Naive thymus-derived CD4-positive, alpha-beta T cell (primary cell): ENCODE measurements at regions not wholly inside any gene's neighbourhood (a gene's known extent, or its start where the extent isn't known, plus 50 kb on each side); places are given as distances from the start of the nearest gene placed in this dataset.
"Not testable (repeated sequence)": the region's sequence is repeated elsewhere in the genome, so short reads cannot be mapped to it uniquely, and the experiment has no call there.

Experiments used
- ATAC-seq: fragments of 150-1000 bp; cut with Tn5 transposase; 2 replicates; pipeline ENCODE4 v1.10.0; 2021; ENCODE audit warnings: mild to moderate bottlenecking, moderate library complexity
- CTCF ChIA-PET: fragments of 350-600 bp; sonication (Branson Sonifier 250); formaldehyde crosslinking; loops from one replicate; lab custom pipeline; 2021; ENCODE audit warnings: antibody characterized with exemption; lab: Charles Lee
- POLR2A ChIA-PET: fragments of 350-600 bp; sonication (Branson Sonifier 250); formaldehyde crosslinking; loops from one replicate; lab custom pipeline; 2021; ENCODE audit warnings: antibody characterized with exemption, inconsistent platforms; lab: Charles Lee
- DNase-seq, 9 donors: peaks; one replicate each; pipeline versions ENCODE4 v3.0.0 to v3.0.0-alpha.2; 2020 to 2022; ENCODE audit warnings: mixed read lengths in 1 of 9
- H3K27ac ChIP-seq: one replicate; pipeline ENCODE4 v1.7.0; 2013; ENCODE audit warnings: mild to moderate bottlenecking, low read depth, low read length, moderate library complexity
- H3K27me3 ChIP-seq, 2 donors: one replicate each; pipeline ENCODE4 v1.7.0; 2013; ENCODE audit warnings: low read length in 2 of 2, mild to moderate bottlenecking in 2 of 2, moderate library complexity in 2 of 2; ENCODE audit not compliant: control insufficient read depth in 2 of 2, insufficient read depth in 2 of 2
- H3K36me3 ChIP-seq, 3 experiments: 1 replicate in 2 of 3; 2 replicates in 1 of 3; pipeline ENCODE4 v1.7.0; 2013; ENCODE audit warnings: low read length in 3 of 3, mild to moderate bottlenecking in 3 of 3, moderate library complexity in 1 of 3; ENCODE audit not compliant: insufficient read depth in 3 of 3, control insufficient read depth in 2 of 3
- H3K4me1 ChIP-seq, 2 donors: one replicate each; pipeline ENCODE4 v1.7.0; 2013; ENCODE audit warnings: low read length in 2 of 2, mild to moderate bottlenecking in 2 of 2, moderate library complexity in 1 of 2; ENCODE audit not compliant: control insufficient read depth in 2 of 2, insufficient read depth in 2 of 2
- H3K4me3 ChIP-seq: 2 replicates; pipeline ENCODE4 v1.7.0; 2013; ENCODE audit warnings: mild to moderate bottlenecking, low read length
- H3K9me3 ChIP-seq, 3 experiments: 1 replicate in 2 of 3; 2 replicates in 1 of 3; pipeline ENCODE4 v1.7.0; 2013; ENCODE audit warnings: low read length in 3 of 3; ENCODE audit not compliant: control insufficient read depth in 2 of 3
- H3K27ac Mint-ChIP-seq, 9 donors: one replicate each; pipeline ENCODE4 v1.8.0; 2020 to 2022; ENCODE audit warnings: mixed read lengths in 9 of 9, mild to moderate bottlenecking in 8 of 9, moderate library complexity in 5 of 9, inconsistent platforms in 2 of 9
- H3K27me3 Mint-ChIP-seq, 5 donors: one replicate each; pipeline ENCODE4 v1.8.0; 2021 to 2022; ENCODE audit warnings: mixed read lengths in 5 of 5, mild to moderate bottlenecking in 1 of 5
- H3K36me3 Mint-ChIP-seq, 5 donors: one replicate each; pipeline ENCODE4 v1.8.0; 2020 to 2022; ENCODE audit warnings: mixed read lengths in 5 of 5, mild to moderate bottlenecking in 3 of 5, inconsistent platforms in 1 of 5
- H3K4me1 Mint-ChIP-seq, 7 donors: one replicate each; pipeline ENCODE4 v1.8.0; 2020 to 2022; ENCODE audit warnings: mixed read lengths in 7 of 7, mild to moderate bottlenecking in 3 of 7, inconsistent platforms in 1 of 7
- H3K4me3 Mint-ChIP-seq, 10 donors: one replicate each; pipeline ENCODE4 v1.8.0; 2020 to 2022; ENCODE audit warnings: mild to moderate bottlenecking in 10 of 10, mixed read lengths in 10 of 10, moderate library complexity in 6 of 10, inconsistent platforms in 2 of 10
- H3K9me3 Mint-ChIP-seq, 11 donors: one replicate each; pipeline ENCODE4 v1.8.0; 2020 to 2022; ENCODE audit warnings: mixed read lengths in 11 of 11, mild to moderate bottlenecking in 4 of 11, inconsistent platforms in 1 of 11, moderate library complexity in 1 of 11
- intact Hi-C, 2 donors: fragments of 100-400 bp; cut with micrococcal nuclease; formaldehyde crosslinking; loops; one replicate each; pipeline ENCODE4 v1.15.1; 2023

- Mint-ChIP-seq H3K36me3 (peaks cover 0 to 5% (median 3%) of the 10 kb centered on the region in 5 donors), H3K4me1 (peaks cover 0 to 1% (median 0%) of the 10 kb centered on the region in 7 donors), H3K9me3 (peaks cover 0 to 2% (median 0%) of the 10 kb centered on the region in 11 donors), H3K4me3 (no peak overlapping the region), H3K27me3 (peaks cover 0 to 29% (median 4%) of the 10 kb centered on the region in 5 donors), H3K27ac (no peak overlapping the region)
- H3K27ac ChIP-seq, result no peak overlapping the region
- no peak for DNase-seq
- CTCF ChIA-PET, result no interaction called here
- POLR2A ChIA-PET, result no interaction called here
- intact Hi-C loops, result no loop called here
- H3K9me3 ChIP-seq, result no peaks in the 10 kb centered on the region
- no peak for ATAC-seq
- H3K4me1 ChIP-seq, result no peaks in the 10 kb centered on the region
- no peaks in the 10 kb centered on the region for H3K36me3 ChIP-seq
- no peak overlapping the region for H3K4me3 ChIP-seq
- H3K27me3 ChIP-seq, result no peaks in the 10 kb centered on the region
Measured at GRCh38 chr1:101444873-101445618, 208.2 kb downstream of the S1PR1 start.

- H3K36me3 ChIP-seq, result no peaks in the 10 kb centered on the region
- CTCF ChIA-PET, result interaction anchor here (0.9 kb wide), 1 partner anchor 10 kb away, joined by 3 read pairs; no protein-coding TSS in a partner anchor
- Mint-ChIP-seq H3K4me3 (no peak overlapping the region), H3K27ac (no peak overlapping the region), H3K36me3 (peaks cover 0 to 8% (median 5%) of the 10 kb centered on the region in 5 donors), H3K4me1 (peaks cover 7 to 24% (median 20%) of the 10 kb centered on the region in 7 donors), H3K9me3 (peaks cover 0 to 8% (median 0%) of the 10 kb centered on the region in 11 donors), H3K27me3 (peaks cover 0 to 18% (median 4%) of the 10 kb centered on the region in 5 donors)
- intact Hi-C loops, result no loop called here
- DNase-seq, result no peak
- no peaks in the 10 kb centered on the region for H3K27me3 ChIP-seq
- no peak for ATAC-seq
- H3K27ac ChIP-seq, result no peak overlapping the region
- POLR2A ChIA-PET, result no interaction called here
- no peaks in the 10 kb centered on the region for H3K9me3 ChIP-seq
- no peak overlapping the region for H3K4me3 ChIP-seq
- peaks cover 0 to 3% of the 10 kb centered on the region in 2 donors for H3K4me1 ChIP-seq
Measured at GRCh38 chr1:101448018-101448417, 211.2 kb downstream of the S1PR1 start.

GRCh38 chr1:101450691-101451090 lies 213.9 kb downstream of the S1PR1 start:
- H3K4me1 ChIP-seq, result peaks cover 12 to 17% of the 10 kb centered on the region in 2 donors
- H3K27me3 ChIP-seq, H3K36me3 Mint-ChIP-seq, DNase-seq, H3K36me3 ChIP-seq, CTCF ChIA-PET, H3K27ac ChIP-seq, H3K9me3 Mint-ChIP-seq, H3K9me3 ChIP-seq, H3K4me3 ChIP-seq, H3K4me3 Mint-ChIP-seq, POLR2A ChIA-PET, ATAC-seq: not testable (repeated sequence)
- Mint-ChIP-seq H3K27me3 (peaks cover 0 to 18% (median 4%) of the 10 kb centered on the region in 5 donors), H3K4me1 (peaks cover 20 to 49% (median 38%) of the 10 kb centered on the region in 7 donors), H3K27ac (peak overlapping the region in 1 of 9 donors; percentile 64)
- intact Hi-C loops, result loop anchor here in 1 of 2 donors (5.0 kb wide), 1 partner anchor 138 kb away; no protein-coding TSS in a partner anchor

- peaks cover 0 to 8% (median 4%) of the 10 kb centered on the region in 5 donors for H3K36me3 Mint-ChIP-seq
- peak; percentile 54 for ATAC-seq
- Histone ChIP-seq H3K36me3 (no peaks in the 10 kb centered on the region), H3K4me3 (no peak overlapping the region), H3K9me3 (no peaks in the 10 kb centered on the region), H3K4me1 (peaks cover 12 to 17% of the 10 kb centered on the region in 2 donors), H3K27me3 (no peaks in the 10 kb centered on the region), H3K27ac (no peak overlapping the region)
- H3K9me3 Mint-ChIP-seq, result peaks cover 0 to 8% (median 0%) of the 10 kb centered on the region in 11 donors
- intact Hi-C loops, result loop anchor here in 1 of 2 donors (5.0 kb wide), 1 partner anchor 140 kb away; no protein-coding TSS in a partner anchor
- H3K4me1 Mint-ChIP-seq, result peaks cover 20 to 49% (median 38%) of the 10 kb centered on the region in 7 donors
- H3K4me3 Mint-ChIP-seq, result peak overlapping the region in 3 of 10 donors; percentile 7 to 64 (median 8)
- H3K27ac Mint-ChIP-seq, result peak overlapping the region in 7 of 9 donors; percentile 10 to 85 (median 74)
- peak in 1 of 9 donors; percentile 25 for DNase-seq
- peaks cover 0 to 21% (median 4%) of the 10 kb centered on the region in 5 donors for H3K27me3 Mint-ChIP-seq
- CTCF ChIA-PET, result no interaction called here
- POLR2A ChIA-PET, result no interaction called here
Measured at GRCh38 chr1:101451888-101452287, 215.1 kb downstream of the S1PR1 start.

- H3K4me1 Mint-ChIP-seq, result peaks cover 20 to 49% (median 38%) of the 10 kb centered on the region in 7 donors
- peaks cover 0 to 8% (median 0%) of the 10 kb centered on the region in 11 donors for H3K9me3 Mint-ChIP-seq
- H3K27me3 ChIP-seq, result no peaks in the 10 kb centered on the region
- H3K4me3 Mint-ChIP-seq, result peak overlapping the region in 5 of 10 donors; percentile 13 to 78 (median 47)
- H3K27ac Mint-ChIP-seq, result peak overlapping the region in 7 of 9 donors; percentile 27 to 92 (median 76)
- ChIA-PET POLR2A (interaction anchor here (0.6 kb wide), 1 partner anchor 16 kb away, joined by 3 read pairs; no protein-coding TSS in a partner anchor), CTCF (interaction anchor here (0.6 to 2.2 kb wide), 2 partner anchors 12 to 144 kb away, joined by 3 to 4 read pairs; no protein-coding TSS in a partner anchor)
- H3K36me3 Mint-ChIP-seq, result peaks cover 0 to 8% (median 0%) of the 10 kb centered on the region in 5 donors
- no peaks in the 10 kb centered on the region for H3K36me3 ChIP-seq
- no peaks in the 10 kb centered on the region for H3K9me3 ChIP-seq
- no peak overlapping the region for H3K27ac ChIP-seq
- peaks cover 0 to 17% (median 0%) of the 10 kb centered on the region in 5 donors for H3K27me3 Mint-ChIP-seq
- H3K4me3 ChIP-seq, result no peak overlapping the region
- ATAC-seq (no peak), DNase-seq (no peak)
- peaks cover 12 to 17% of the 10 kb centered on the region in 2 donors for H3K4me1 ChIP-seq
- intact Hi-C loops, result loop anchor here in 1 of 2 donors (5.0 kb wide), 1 partner anchor 141 kb away; no protein-coding TSS in a partner anchor
Measured at GRCh38 chr1:101452825-101453224, 216.0 kb downstream of the S1PR1 start.

GRCh38 chr1:101453844-101454243 lies 217.0 kb downstream of the S1PR1 start:
- Mint-ChIP-seq H3K9me3 (peaks cover 0 to 6% (median 0%) of the 10 kb centered on the region in 11 donors), H3K4me3 (peak overlapping the region; percentile 34 to 78 (median 54)), H3K27me3 (peaks cover 0 to 15% (median 0%) of the 10 kb centered on the region in 5 donors), H3K36me3 (peaks cover 0 to 8% (median 0%) of the 10 kb centered on the region in 5 donors), H3K4me1 (peaks cover 20 to 49% (median 38%) of the 10 kb centered on the region in 7 donors), H3K27ac (peak overlapping the region; percentile 36 to 92 (median 76))
- intact Hi-C loops, result loop anchor here in 1 of 2 donors (5.0 kb wide), 1 partner anchor 142 kb away; no protein-coding TSS in a partner anchor
- Histone ChIP-seq H3K9me3 (no peaks in the 10 kb centered on the region), H3K27me3 (no peaks in the 10 kb centered on the region), H3K4me3 (no peak overlapping the region), H3K36me3 (no peaks in the 10 kb centered on the region), H3K4me1 (peaks cover 12 to 17% of the 10 kb centered on the region in 2 donors), H3K27ac (peak overlapping the region; percentile 17)
- ATAC-seq (no peak), DNase-seq (peak in 3 of 9 donors; percentile 9 to 15 (median 9))
- CTCF ChIA-PET, result interaction anchor here (2.2 kb wide), 1 partner anchor 11 kb away, joined by 4 read pairs; no protein-coding TSS in a partner anchor
- POLR2A ChIA-PET, result no interaction called here
